Skeletal muscle satellite cell (primary cell): ENCODE measurements at regions not wholly inside any gene's neighbourhood (a gene's known extent, or its start where the extent isn't known, plus 50 kb on each side); places are given as distances from the start of the nearest gene placed in this dataset.
"Not testable (repeated sequence)": the region's sequence is repeated elsewhere in the genome, so short reads cannot be mapped to it uniquely, and the experiment has no call there.

Source experiments
- H3K27me3 ChIP-seq: 2 replicates; pipeline ENCODE4 v1.7.0; 2013; ENCODE audit warnings: low read length; ENCODE audit not compliant: control insufficient read depth, insufficient read depth
- H3K36me3 ChIP-seq: 2 replicates; pipeline ENCODE4 v1.7.0; 2013; ENCODE audit warnings: mild to moderate bottlenecking, control low read depth, low read length; ENCODE audit not compliant: insufficient read depth
- H3K4me1 ChIP-seq: 2 replicates; pipeline ENCODE4 v1.7.0; 2013; ENCODE audit warnings: low read length; ENCODE audit not compliant: control insufficient read depth, insufficient read depth
- H3K4me2 ChIP-seq: 2 replicates; pipeline ENCODE4 v1.7.0; 2013; ENCODE audit warnings: mild to moderate bottlenecking, low read length
- H3K4me3 ChIP-seq: 2 replicates; pipeline ENCODE4 v1.7.0; 2013; ENCODE audit warnings: low read length
- H3K9ac ChIP-seq: 2 replicates; pipeline ENCODE4 v1.7.0; 2013; ENCODE audit warnings: mild to moderate bottlenecking, low read depth, low read length, moderate library complexity
- H3K9me3 ChIP-seq: replicated peaks from 2 replicates; pipeline ENCODE4 v1.7.0; 2013; ENCODE audit warnings: mild to moderate bottlenecking, control low read depth, low read length

GRCh38 chr6:69466979-69467570 lies 329.7 kb downstream of the LMBRD1 start:
- Histone ChIP-seq H3K4me2 (no peak overlapping the region), H3K4me3 (no peak overlapping the region), H3K9me3 (peaks cover 3% of the 10 kb centered on the region), H3K9ac (no peak overlapping the region), H3K27me3 (no peaks in the 10 kb centered on the region), H3K4me1 (no peaks in the 10 kb centered on the region), H3K36me3 (no peaks in the 10 kb centered on the region)

GRCh38 chr6:69465866-69466265 lies 330.9 kb downstream of the LMBRD1 start:
- Histone ChIP-seq H3K27me3 (no peaks in the 10 kb centered on the region), H3K9ac (no peak overlapping the region), H3K36me3 (no peaks in the 10 kb centered on the region)

GRCh38 chr6:69456086-69456485 lies 340.7 kb downstream of the LMBRD1 start:
- H3K9me3 ChIP-seq, result no peaks in the 10 kb centered on the region
- H3K4me3 ChIP-seq, result no peak overlapping the region
- no peaks in the 10 kb centered on the region for H3K27me3 ChIP-seq
- no peak overlapping the region for H3K9ac ChIP-seq
- no peaks in the 10 kb centered on the region for H3K36me3 ChIP-seq
- no peak overlapping the region for H3K4me2 ChIP-seq
- H3K4me1 ChIP-seq, result no peaks in the 10 kb centered on the region

More at GRCh38 chr6:69465866-69466265, 330.9 kb downstream of the LMBRD1 start:
- Histone ChIP-seq H3K4me2 (no peak overlapping the region), H3K9me3 (peaks cover 3% of the 10 kb centered on the region), H3K4me3 (no peak overlapping the region), H3K4me1 (no peaks in the 10 kb centered on the region)

GRCh38 chr6:69454619-69455018 lies 342.2 kb downstream of the LMBRD1 start:
- H3K27me3 ChIP-seq, H3K4me2 ChIP-seq, H3K36me3 ChIP-seq, H3K9me3 ChIP-seq, H3K4me1 ChIP-seq, H3K9ac ChIP-seq, H3K4me3 ChIP-seq: not testable (repeated sequence)

GRCh38 chr6:69450493-69450892 lies 346.3 kb downstream of the LMBRD1 start:
- not testable (repeated sequence) for H3K4me3 ChIP-seq, H3K4me1 ChIP-seq, H3K27me3 ChIP-seq, H3K4me2 ChIP-seq, H3K9me3 ChIP-seq, H3K9ac ChIP-seq, H3K36me3 ChIP-seq

- H3K4me1 ChIP-seq, result no peaks in the 10 kb centered on the region
- no peak overlapping the region for H3K4me3 ChIP-seq
- H3K9ac ChIP-seq, result no peak overlapping the region
- no peak overlapping the region for H3K4me2 ChIP-seq
- no peaks in the 10 kb centered on the region for H3K36me3 ChIP-seq
- peaks cover 4% of the 10 kb centered on the region for H3K9me3 ChIP-seq
- no peaks in the 10 kb centered on the region for H3K27me3 ChIP-seq
Measured at GRCh38 chr6:69449887-69450286, 346.9 kb downstream of the LMBRD1 start.
